22Rv1 (cell line): ENCODE measurements at regions not wholly inside any gene's neighbourhood (a gene's known extent, or its start where the extent isn't known, plus 50 kb on each side); places are given as distances from the start of the nearest gene placed in this dataset.

Experiments
- H3K27ac ChIP-seq: fragments of 450-650 bp; 2 replicates; pipeline ENCODE4 v1.5.1; 2017
- ZFX ChIP-seq: fragments of 450-650 bp; IDR thresholded peaks from 2 replicates; pipeline ENCODE4 v1.6.1; 2017; ENCODE audit warnings: antibody characterized with exemption, borderline replicate concordance
- TF ChIP-seq, protein P1 (sequence below): fragments of 450-650 bp; IDR thresholded peaks from 2 replicates; pipeline ENCODE4 v1.5.1; 2017; ENCODE audit warnings: mild to moderate bottlenecking

DNA sequence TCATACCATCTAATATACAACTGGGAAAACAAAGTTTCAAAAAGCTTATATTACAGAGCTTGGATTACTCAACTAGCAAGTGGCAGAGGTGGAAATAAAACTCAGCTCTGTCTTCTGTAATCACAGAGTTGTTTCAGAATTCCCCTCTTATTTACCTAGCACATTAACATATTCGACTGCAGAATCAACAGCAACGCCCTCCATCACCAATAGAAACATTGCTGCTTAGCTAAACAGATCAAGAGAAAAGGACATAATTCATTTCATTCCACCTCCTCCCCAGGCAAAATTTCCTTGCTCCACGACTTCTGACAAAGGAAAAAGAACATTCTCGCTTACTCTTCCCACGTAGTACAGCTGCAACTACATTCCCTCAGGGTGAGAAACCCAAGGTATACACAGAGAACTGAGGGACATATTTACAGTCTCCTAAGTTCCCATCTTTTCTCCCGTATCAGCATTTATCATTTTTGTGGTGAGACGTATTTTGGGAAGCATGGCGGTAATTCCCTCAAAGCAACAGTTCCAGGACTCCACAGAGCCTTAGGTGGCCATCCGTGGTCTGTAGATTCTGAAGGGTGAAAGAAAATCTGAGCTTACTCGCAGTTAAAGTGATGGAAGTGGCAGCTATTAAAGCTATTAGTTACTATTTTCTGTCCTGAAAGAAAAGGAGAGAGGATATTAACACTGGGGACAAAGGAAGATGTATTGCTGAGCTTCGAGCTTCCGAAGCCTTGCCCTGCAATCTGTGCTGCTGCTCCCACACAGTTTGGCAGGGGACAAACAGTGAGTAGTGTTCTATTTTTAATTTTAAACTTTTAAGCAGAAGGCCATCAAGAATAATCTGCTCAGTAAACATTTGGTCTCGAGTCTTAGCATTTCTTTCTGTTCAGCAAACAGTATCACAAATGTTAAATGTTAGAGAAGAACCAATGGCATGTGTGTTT is 1296.2 kb downstream of the CDH8 start:
- TF ChIP-seq, protein P1, sequence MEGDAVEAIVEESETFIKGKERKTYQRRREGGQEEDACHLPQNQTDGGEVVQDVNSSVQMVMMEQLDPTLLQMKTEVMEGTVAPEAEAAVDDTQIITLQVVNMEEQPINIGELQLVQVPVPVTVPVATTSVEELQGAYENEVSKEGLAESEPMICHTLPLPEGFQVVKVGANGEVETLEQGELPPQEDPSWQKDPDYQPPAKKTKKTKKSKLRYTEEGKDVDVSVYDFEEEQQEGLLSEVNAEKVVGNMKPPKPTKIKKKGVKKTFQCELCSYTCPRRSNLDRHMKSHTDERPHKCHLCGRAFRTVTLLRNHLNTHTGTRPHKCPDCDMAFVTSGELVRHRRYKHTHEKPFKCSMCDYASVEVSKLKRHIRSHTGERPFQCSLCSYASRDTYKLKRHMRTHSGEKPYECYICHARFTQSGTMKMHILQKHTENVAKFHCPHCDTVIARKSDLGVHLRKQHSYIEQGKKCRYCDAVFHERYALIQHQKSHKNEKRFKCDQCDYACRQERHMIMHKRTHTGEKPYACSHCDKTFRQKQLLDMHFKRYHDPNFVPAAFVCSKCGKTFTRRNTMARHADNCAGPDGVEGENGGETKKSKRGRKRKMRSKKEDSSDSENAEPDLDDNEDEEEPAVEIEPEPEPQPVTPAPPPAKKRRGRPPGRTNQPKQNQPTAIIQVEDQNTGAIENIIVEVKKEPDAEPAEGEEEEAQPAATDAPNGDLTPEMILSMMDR, result no peak
- TF ChIP-seq ZFX, result no peak
- H3K27ac ChIP-seq, result no peak overlapping the region

DNA sequence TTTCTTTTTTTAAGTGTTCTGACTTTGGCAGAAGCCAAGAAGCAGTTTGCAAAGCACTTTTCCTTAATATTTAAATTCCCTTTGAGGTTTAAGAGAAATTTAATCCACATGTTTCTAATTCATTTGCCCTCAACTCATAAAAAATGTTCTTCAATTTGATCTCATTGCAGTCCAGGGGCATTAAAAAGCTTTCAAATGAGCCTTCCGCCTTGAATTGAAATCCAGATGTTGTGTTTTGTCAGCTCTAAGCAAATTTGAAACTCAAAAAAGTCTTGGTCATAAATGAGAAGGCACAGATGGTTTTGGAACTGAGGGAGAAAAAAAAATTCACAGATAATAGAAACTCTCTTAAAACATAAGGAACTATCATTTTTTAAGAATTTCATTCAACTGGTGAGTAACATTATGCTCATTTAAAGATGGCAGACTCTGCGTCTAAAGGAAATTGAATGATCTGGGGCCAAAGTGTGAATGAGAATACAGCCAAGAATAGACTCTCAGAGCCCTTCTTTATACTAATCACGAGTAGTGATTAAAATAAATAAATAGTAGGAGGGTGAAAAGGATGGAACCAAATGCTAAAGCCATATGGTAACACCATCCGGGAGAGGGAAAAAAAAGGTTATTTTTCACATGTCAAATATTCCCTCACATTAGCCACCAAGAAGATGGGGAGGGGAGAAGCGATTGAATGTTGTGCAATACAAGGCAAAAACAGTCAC is 1304.7 kb downstream of the CDH8 start:
- no peak for TF ChIP-seq ZFX
- TF ChIP-seq, protein P1, result no peak
- no peak overlapping the region for H3K27ac ChIP-seq

DNA sequence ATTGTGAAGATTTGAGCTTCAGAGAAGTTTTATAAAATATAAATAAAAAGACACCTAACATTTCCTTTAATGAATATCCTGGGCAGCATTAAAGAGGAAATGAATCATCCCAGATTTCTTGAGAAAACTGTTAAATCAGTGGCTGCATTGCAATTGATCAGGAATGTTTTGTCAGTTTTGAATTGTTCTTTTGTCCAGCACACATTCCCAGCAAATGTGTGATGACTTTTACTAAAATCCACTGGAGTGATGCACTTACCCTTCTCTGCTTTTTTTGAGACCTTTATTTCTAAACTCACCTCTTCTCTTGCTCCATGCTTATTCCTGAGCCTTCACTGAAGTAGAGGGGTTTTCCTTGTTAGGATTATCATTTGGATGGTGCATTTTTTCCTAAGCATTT is 1307.2 kb downstream of the CDH8 start:
- TF ChIP-seq ZFX, result no peak
- TF ChIP-seq, protein P1, result no peak
- H3K27ac ChIP-seq, result no peak overlapping the region

DNA sequence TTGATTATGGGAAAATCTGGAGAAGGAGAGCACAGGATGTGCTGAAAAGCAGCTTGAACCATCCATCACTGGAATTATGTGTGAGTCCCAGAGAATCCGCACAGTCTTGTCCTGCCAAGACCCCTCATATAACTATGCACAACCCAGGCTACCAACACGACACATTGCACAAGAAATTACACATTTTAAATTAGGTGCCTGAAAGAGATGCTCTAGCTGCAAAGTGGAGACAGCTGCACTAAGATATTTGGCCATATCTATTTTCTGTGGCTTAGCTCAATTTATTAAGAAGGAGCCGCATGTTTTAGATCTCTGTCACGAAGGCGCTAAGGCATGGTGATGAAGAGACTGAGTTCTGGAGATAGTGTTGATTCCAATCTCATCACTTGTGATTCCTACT is 1308.4 kb downstream of the CDH8 start:
- H3K27ac ChIP-seq, result no peak overlapping the region
- TF ChIP-seq ZFX, result no peak
- TF ChIP-seq, protein P1, result no peak

DNA sequence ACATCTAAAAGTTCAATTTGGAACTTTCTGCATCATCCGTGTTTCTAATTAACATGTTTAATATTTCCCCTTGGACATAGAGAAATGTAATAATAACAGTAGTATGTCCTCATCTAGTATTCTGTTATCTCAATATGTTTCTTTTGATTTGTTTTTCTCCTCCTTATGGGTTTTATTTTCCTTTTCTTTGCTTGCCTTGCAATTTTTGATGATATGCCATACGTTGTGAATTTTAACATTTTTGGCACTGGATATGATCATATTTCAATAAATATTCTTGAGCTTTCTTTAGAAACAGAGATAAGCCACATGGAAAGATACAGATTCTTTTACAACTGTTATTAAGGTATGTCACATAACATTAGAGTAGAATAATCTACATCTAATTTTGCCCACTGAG is 1316.2 kb downstream of the CDH8 start:
- no peak overlapping the region for H3K27ac ChIP-seq
- no peak for TF ChIP-seq ZFX
- TF ChIP-seq, protein P1, result no peak

DNA sequence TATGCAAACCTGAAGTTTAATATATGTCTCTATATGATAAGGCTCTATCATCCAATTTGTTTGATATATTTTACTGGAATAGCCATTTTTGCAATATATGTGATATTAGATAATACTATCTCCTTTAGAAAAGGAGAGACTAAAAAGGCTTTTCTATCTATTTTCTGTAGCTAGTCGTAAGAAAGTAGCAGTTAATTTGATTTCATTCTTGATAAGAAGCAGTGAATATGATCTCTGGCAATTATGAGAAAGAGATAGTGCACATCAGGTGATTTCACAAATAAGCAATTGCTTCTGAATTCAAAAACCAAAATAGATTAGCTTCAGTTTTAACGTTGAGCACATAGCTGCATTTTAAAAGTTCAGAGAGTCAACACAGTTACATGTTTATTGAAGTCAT is 1318.4 kb downstream of the CDH8 start:
- no peak for TF ChIP-seq ZFX
- H3K27ac ChIP-seq, result no peak overlapping the region

DNA sequence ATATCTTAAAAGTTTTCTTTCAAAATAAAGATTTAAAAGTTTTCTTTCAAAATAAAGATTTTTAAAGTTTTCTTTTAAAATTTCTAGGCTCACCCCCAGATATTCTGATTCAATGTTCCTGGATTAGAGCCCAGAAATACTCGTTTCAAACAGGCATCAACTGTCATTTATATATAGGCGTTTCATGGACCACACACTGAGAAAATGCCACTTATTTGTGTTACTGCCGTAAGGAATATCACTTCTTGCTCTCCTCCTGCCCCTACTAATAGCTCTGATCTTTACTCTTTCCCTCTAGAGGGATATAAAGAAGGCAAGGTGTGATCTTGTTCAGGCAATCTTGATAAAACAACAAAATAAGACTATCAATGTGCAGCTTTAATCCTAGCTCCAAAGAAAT is 1324.1 kb downstream of the CDH8 start:
- H3K27ac ChIP-seq, result no peak overlapping the region
- TF ChIP-seq ZFX, result no peak
- TF ChIP-seq, protein P1, result no peak
